ENCODE measurements at regions not wholly inside any gene's neighbourhood (a gene's known extent, or its start where the extent isn't known, plus 50 kb on each side); places are given as distances from the start of the nearest gene placed in this dataset.

GRCh38 chr4:11929080-11929479 is 500.4 kb upstream of the HS3ST1 start:
- Histone ChIP-seq H3K4me1 (ENCODE audit: control insufficient read depth, low read depth, low read length) (peaks cover 7% of the 10 kb centered on the region), H3K9ac (ENCODE audit: low read length) (no peak overlapping the region), H3K9me3 (ENCODE audit: control insufficient read depth, low read depth, low read length) (no peaks in the 10 kb centered on the region)

GRCh38 chr4:11919316-11919715 is 490.6 kb upstream of the HS3ST1 start:
- no peak overlapping the region for H3K4me3 ChIP-seq (ENCODE audit: low read length)
- no peaks in the 10 kb centered on the region for H3K36me3 ChIP-seq (ENCODE audit: control insufficient read depth, low read depth, low read length)
- H3K27me3 ChIP-seq (ENCODE audit: control insufficient read depth, insufficient read depth, low read length), result no peaks in the 10 kb centered on the region
- peaks cover 5% of the 10 kb centered on the region for H3K4me1 ChIP-seq (ENCODE audit: control insufficient read depth, low read depth, low read length)
- no peak overlapping the region for H3K27ac ChIP-seq (ENCODE audit: low read length)
- H3K9me3 ChIP-seq (ENCODE audit: control insufficient read depth, low read depth, low read length), result no peaks in the 10 kb centered on the region
- H3K9ac ChIP-seq (ENCODE audit: low read length), result no peak overlapping the region

More at GRCh38 chr4:11929080-11929479, 500.4 kb upstream of the HS3ST1 start:
- no peak overlapping the region for H3K4me3 ChIP-seq (ENCODE audit: low read length)
- no peaks in the 10 kb centered on the region for H3K36me3 ChIP-seq (ENCODE audit: control insufficient read depth, low read depth, low read length)
- no peak overlapping the region for H3K27ac ChIP-seq (ENCODE audit: low read length)
- no peaks in the 10 kb centered on the region for H3K27me3 ChIP-seq (ENCODE audit: control insufficient read depth, insufficient read depth, low read length)

GRCh38 chr4:11914406-11914805 is 485.7 kb upstream of the HS3ST1 start:
- peak overlapping the region; percentile 54 for H3K27ac ChIP-seq (ENCODE audit: low read length)
- H3K27me3 ChIP-seq (ENCODE audit: control insufficient read depth, insufficient read depth, low read length), result no peaks in the 10 kb centered on the region
- H3K9me3 ChIP-seq (ENCODE audit: control insufficient read depth, low read depth, low read length), result no peaks in the 10 kb centered on the region
- H3K4me3 ChIP-seq (ENCODE audit: low read length), result no peak overlapping the region
- H3K4me1 ChIP-seq (ENCODE audit: control insufficient read depth, low read depth, low read length), result peaks cover 10% of the 10 kb centered on the region
- H3K9ac ChIP-seq (ENCODE audit: low read length), result peak overlapping the region; percentile 37
- H3K36me3 ChIP-seq (ENCODE audit: control insufficient read depth, low read depth, low read length), result no peaks in the 10 kb centered on the region

GRCh38 chr4:11912886-11913285 is 484.2 kb upstream of the HS3ST1 start:
- no peaks in the 10 kb centered on the region for H3K36me3 ChIP-seq (ENCODE audit: control insufficient read depth, low read depth, low read length)
- no peak overlapping the region for H3K9ac ChIP-seq (ENCODE audit: low read length)
- peaks cover 18% of the 10 kb centered on the region for H3K4me1 ChIP-seq (ENCODE audit: control insufficient read depth, low read depth, low read length)
- H3K9me3 ChIP-seq (ENCODE audit: control insufficient read depth, low read depth, low read length), result no peaks in the 10 kb centered on the region
- H3K27ac ChIP-seq (ENCODE audit: low read length), result no peak overlapping the region
- no peaks in the 10 kb centered on the region for H3K27me3 ChIP-seq (ENCODE audit: control insufficient read depth, insufficient read depth, low read length)
- no peak overlapping the region for H3K4me3 ChIP-seq (ENCODE audit: low read length)

- Histone ChIP-seq H3K36me3 (ENCODE audit: control insufficient read depth, low read depth, low read length) (no peaks in the 10 kb centered on the region), H3K27ac (ENCODE audit: low read length) (no peak overlapping the region), H3K4me3 (ENCODE audit: low read length) (no peak overlapping the region), H3K9me3 (ENCODE audit: control insufficient read depth, low read depth, low read length) (no peaks in the 10 kb centered on the region), H3K27me3 (ENCODE audit: control insufficient read depth, insufficient read depth, low read length) (no peaks in the 10 kb centered on the region), H3K4me1 (ENCODE audit: control insufficient read depth, low read depth, low read length) (peaks cover 24% of the 10 kb centered on the region), H3K9ac (ENCODE audit: low read length) (no peak overlapping the region)
Measured at GRCh38 chr4:11910812-11911211, 482.1 kb upstream of the HS3ST1 start.

GRCh38 chr4:11908712-11909111 is 480.0 kb upstream of the HS3ST1 start:
- H3K27me3 ChIP-seq (ENCODE audit: control insufficient read depth, insufficient read depth, low read length), result no peaks in the 10 kb centered on the region
- peak overlapping the region; percentile 6 for H3K4me3 ChIP-seq (ENCODE audit: low read length)
- H3K36me3 ChIP-seq (ENCODE audit: control insufficient read depth, low read depth, low read length), result no peaks in the 10 kb centered on the region
- no peak overlapping the region for H3K9ac ChIP-seq (ENCODE audit: low read length)
- H3K4me1 ChIP-seq (ENCODE audit: control insufficient read depth, low read depth, low read length), result peaks cover 14% of the 10 kb centered on the region
- no peak overlapping the region for H3K27ac ChIP-seq (ENCODE audit: low read length)
- H3K9me3 ChIP-seq (ENCODE audit: control insufficient read depth, low read depth, low read length), result no peaks in the 10 kb centered on the region

GRCh38 chr4:11908205-11908604 is 479.5 kb upstream of the HS3ST1 start:
- no peak overlapping the region for H3K27ac ChIP-seq (ENCODE audit: low read length)

GRCh38 chr4:11904846-11905739 is 476.4 kb upstream of the HS3ST1 start:
- H3K4me3 ChIP-seq (ENCODE audit: low read length), result no peak overlapping the region
- H3K27me3 ChIP-seq (ENCODE audit: control insufficient read depth, insufficient read depth, low read length), result no peaks in the 10 kb centered on the region
- no peaks in the 10 kb centered on the region for H3K36me3 ChIP-seq (ENCODE audit: control insufficient read depth, low read depth, low read length)
- H3K9me3 ChIP-seq (ENCODE audit: control insufficient read depth, low read depth, low read length), result no peaks in the 10 kb centered on the region
- H3K27ac ChIP-seq (ENCODE audit: low read length), result no peak overlapping the region
- no peak overlapping the region for H3K9ac ChIP-seq (ENCODE audit: low read length)
- peaks cover 14% of the 10 kb centered on the region for H3K4me1 ChIP-seq (ENCODE audit: control insufficient read depth, low read depth, low read length)

More at GRCh38 chr4:11908205-11908604, 479.5 kb upstream of the HS3ST1 start:
- Histone ChIP-seq H3K27me3 (ENCODE audit: control insufficient read depth, insufficient read depth, low read length) (no peaks in the 10 kb centered on the region), H3K9me3 (ENCODE audit: control insufficient read depth, low read depth, low read length) (no peaks in the 10 kb centered on the region), H3K4me3 (ENCODE audit: low read length) (no peak overlapping the region), H3K9ac (ENCODE audit: low read length) (no peak overlapping the region), H3K36me3 (ENCODE audit: control insufficient read depth, low read depth, low read length) (no peaks in the 10 kb centered on the region), H3K4me1 (ENCODE audit: control insufficient read depth, low read depth, low read length) (peaks cover 14% of the 10 kb centered on the region)

GRCh38 chr4:11904117-11904535 is 475.4 kb upstream of the HS3ST1 start:
- no peaks in the 10 kb centered on the region for H3K9me3 ChIP-seq (ENCODE audit: control insufficient read depth, low read depth, low read length)
- H3K27ac ChIP-seq (ENCODE audit: low read length), result no peak overlapping the region
- H3K36me3 ChIP-seq (ENCODE audit: control insufficient read depth, low read depth, low read length), result no peaks in the 10 kb centered on the region
- H3K9ac ChIP-seq (ENCODE audit: low read length), result no peak overlapping the region
- no peak overlapping the region for H3K4me3 ChIP-seq (ENCODE audit: low read length)
- H3K4me1 ChIP-seq (ENCODE audit: control insufficient read depth, low read depth, low read length), result peaks cover 14% of the 10 kb centered on the region
- no peaks in the 10 kb centered on the region for H3K27me3 ChIP-seq (ENCODE audit: control insufficient read depth, insufficient read depth, low read length)

GRCh38 chr4:11901089-11901488 is 472.4 kb upstream of the HS3ST1 start:
- Histone ChIP-seq H3K9me3 (ENCODE audit: control insufficient read depth, low read depth, low read length) (peaks cover 8% of the 10 kb centered on the region), H3K9ac (ENCODE audit: low read length) (no peak overlapping the region), H3K36me3 (ENCODE audit: control insufficient read depth, low read depth, low read length) (no peaks in the 10 kb centered on the region), H3K4me1 (ENCODE audit: control insufficient read depth, low read depth, low read length) (no peaks in the 10 kb centered on the region), H3K27me3 (ENCODE audit: control insufficient read depth, insufficient read depth, low read length) (no peaks in the 10 kb centered on the region), H3K27ac (ENCODE audit: low read length) (no peak overlapping the region), H3K4me3 (ENCODE audit: low read length) (no peak overlapping the region)

- H3K4me3 ChIP-seq (ENCODE audit: low read length), result no peak overlapping the region
- no peaks in the 10 kb centered on the region for H3K4me1 ChIP-seq (ENCODE audit: control insufficient read depth, low read depth, low read length)
- no peak overlapping the region for H3K9ac ChIP-seq (ENCODE audit: low read length)
- peaks cover 8% of the 10 kb centered on the region for H3K9me3 ChIP-seq (ENCODE audit: control insufficient read depth, low read depth, low read length)
- no peaks in the 10 kb centered on the region for H3K36me3 ChIP-seq (ENCODE audit: control insufficient read depth, low read depth, low read length)
- no peaks in the 10 kb centered on the region for H3K27me3 ChIP-seq (ENCODE audit: control insufficient read depth, insufficient read depth, low read length)
- no peak overlapping the region for H3K27ac ChIP-seq (ENCODE audit: low read length)
Measured at GRCh38 chr4:11900359-11900758, 471.7 kb upstream of the HS3ST1 start.

GRCh38 chr4:11898796-11899195 is 470.1 kb upstream of the HS3ST1 start:
- no peaks in the 10 kb centered on the region for H3K36me3 ChIP-seq (ENCODE audit: control insufficient read depth, low read depth, low read length)
- H3K9me3 ChIP-seq (ENCODE audit: control insufficient read depth, low read depth, low read length), result peaks cover 8% of the 10 kb centered on the region
- no peak overlapping the region for H3K27ac ChIP-seq (ENCODE audit: low read length)
- no peaks in the 10 kb centered on the region for H3K4me1 ChIP-seq (ENCODE audit: control insufficient read depth, low read depth, low read length)
- H3K27me3 ChIP-seq (ENCODE audit: control insufficient read depth, insufficient read depth, low read length), result no peaks in the 10 kb centered on the region
- no peak overlapping the region for H3K4me3 ChIP-seq (ENCODE audit: low read length)
- H3K9ac ChIP-seq (ENCODE audit: low read length), result no peak overlapping the region

All from iPS-18a (cell line).